OCI-LY3 (cell line): ENCODE measurements at regions not wholly inside any gene's neighbourhood (a gene's known extent, or its start where the extent isn't known, plus 50 kb on each side); places are given as distances from the start of the nearest gene placed in this dataset.

Experiments used
- EZH2phosphoT487 ChIP-seq: fragments of 200-600 bp; shearing (Covaris generic); IDR thresholded peaks from 2 replicates; pipeline ENCODE4 v1.6.1; 2018; ENCODE audit warnings: antibody characterized with exemption, mixed run types, low read depth
- TF ChIP-seq, protein P1 (sequence below): fragments of 200-600, 300-600 bp; sonication (generic); IDR thresholded peaks from 2 replicates; pipeline ENCODE4 v1.5.1; 2014; ENCODE audit warnings: antibody characterized with exemption, low read length, low read depth

DNA sequence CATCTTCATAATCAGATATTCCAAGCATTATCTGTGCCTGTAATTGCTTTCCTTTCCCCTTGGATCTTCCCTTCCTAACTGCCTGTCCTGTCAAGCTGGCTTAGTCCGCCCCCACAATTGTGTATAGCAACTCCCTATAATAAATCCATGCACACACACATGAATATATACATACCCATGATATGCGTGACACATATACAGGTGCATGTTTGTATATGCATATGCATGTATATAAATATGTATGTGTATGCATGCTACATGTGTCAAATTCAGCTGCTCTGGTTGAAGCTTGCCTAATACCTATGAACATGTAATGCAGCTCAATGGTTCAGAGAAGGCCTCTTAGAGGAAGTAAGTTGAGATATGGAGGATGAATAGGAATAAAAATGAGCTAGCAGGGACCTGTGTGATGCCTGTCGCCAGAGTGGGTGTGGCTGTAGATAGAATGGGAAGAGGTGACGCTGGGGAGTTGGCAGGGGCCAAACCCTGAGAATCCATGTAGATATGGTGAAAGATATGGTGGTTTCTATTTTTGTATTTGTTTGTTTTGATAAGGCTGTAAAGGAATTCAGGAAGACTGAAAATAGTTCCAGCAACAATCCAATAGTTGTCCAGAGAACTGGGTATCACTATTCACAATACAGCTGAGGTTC is 595.0 kb upstream of the BOD1L1 start:
- no peak for TF ChIP-seq EZH2phosphoT487
- TF ChIP-seq, protein P1, sequence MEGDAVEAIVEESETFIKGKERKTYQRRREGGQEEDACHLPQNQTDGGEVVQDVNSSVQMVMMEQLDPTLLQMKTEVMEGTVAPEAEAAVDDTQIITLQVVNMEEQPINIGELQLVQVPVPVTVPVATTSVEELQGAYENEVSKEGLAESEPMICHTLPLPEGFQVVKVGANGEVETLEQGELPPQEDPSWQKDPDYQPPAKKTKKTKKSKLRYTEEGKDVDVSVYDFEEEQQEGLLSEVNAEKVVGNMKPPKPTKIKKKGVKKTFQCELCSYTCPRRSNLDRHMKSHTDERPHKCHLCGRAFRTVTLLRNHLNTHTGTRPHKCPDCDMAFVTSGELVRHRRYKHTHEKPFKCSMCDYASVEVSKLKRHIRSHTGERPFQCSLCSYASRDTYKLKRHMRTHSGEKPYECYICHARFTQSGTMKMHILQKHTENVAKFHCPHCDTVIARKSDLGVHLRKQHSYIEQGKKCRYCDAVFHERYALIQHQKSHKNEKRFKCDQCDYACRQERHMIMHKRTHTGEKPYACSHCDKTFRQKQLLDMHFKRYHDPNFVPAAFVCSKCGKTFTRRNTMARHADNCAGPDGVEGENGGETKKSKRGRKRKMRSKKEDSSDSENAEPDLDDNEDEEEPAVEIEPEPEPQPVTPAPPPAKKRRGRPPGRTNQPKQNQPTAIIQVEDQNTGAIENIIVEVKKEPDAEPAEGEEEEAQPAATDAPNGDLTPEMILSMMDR = no peak
